ENCODE measurements at regions not wholly inside any gene's neighbourhood (a gene's known extent, or its start where the extent isn't known, plus 50 kb on each side); places are given as distances from the start of the nearest gene placed in this dataset.

- TF ChIP-seq USF1 (IDR thresholded peaks at IDR 0.05), result no peak
- no peak for TF ChIP-seq RAD21 (IDR thresholded peaks at IDR 0.05; ENCODE audit: low read depth)
- no peak for TF ChIP-seq YY1 (IDR thresholded peaks at IDR 0.05; ENCODE audit: low read depth)
- TF ChIP-seq EP300 (IDR thresholded peaks at IDR 0.05; ENCODE audit: borderline replicate concordance), result no peak
- no peak for TF ChIP-seq TAF1 (IDR thresholded peaks at IDR 0.05; ENCODE audit: low read depth)
- no peak for TF ChIP-seq TEAD4 (IDR thresholded peaks at IDR 0.05)
- no peak for TF ChIP-seq CREB1 (IDR thresholded peaks at IDR 0.05; ENCODE audit: low read depth)
- TF ChIP-seq CEBPB (IDR thresholded peaks at IDR 0.05), result no peak
- TF ChIP-seq FOXM1 (IDR thresholded peaks at IDR 0.05; ENCODE audit: borderline replicate concordance, low read depth), result no peak
- TF ChIP-seq NFIC (IDR thresholded peaks at IDR 0.05), result no peak
- TF ChIP-seq ZBTB7A (IDR thresholded peaks at IDR 0.05; ENCODE audit: low read depth), result no peak
- TF ChIP-seq MAX (IDR thresholded peaks at IDR 0.05), result no peak
- TF ChIP-seq, protein P1, sequence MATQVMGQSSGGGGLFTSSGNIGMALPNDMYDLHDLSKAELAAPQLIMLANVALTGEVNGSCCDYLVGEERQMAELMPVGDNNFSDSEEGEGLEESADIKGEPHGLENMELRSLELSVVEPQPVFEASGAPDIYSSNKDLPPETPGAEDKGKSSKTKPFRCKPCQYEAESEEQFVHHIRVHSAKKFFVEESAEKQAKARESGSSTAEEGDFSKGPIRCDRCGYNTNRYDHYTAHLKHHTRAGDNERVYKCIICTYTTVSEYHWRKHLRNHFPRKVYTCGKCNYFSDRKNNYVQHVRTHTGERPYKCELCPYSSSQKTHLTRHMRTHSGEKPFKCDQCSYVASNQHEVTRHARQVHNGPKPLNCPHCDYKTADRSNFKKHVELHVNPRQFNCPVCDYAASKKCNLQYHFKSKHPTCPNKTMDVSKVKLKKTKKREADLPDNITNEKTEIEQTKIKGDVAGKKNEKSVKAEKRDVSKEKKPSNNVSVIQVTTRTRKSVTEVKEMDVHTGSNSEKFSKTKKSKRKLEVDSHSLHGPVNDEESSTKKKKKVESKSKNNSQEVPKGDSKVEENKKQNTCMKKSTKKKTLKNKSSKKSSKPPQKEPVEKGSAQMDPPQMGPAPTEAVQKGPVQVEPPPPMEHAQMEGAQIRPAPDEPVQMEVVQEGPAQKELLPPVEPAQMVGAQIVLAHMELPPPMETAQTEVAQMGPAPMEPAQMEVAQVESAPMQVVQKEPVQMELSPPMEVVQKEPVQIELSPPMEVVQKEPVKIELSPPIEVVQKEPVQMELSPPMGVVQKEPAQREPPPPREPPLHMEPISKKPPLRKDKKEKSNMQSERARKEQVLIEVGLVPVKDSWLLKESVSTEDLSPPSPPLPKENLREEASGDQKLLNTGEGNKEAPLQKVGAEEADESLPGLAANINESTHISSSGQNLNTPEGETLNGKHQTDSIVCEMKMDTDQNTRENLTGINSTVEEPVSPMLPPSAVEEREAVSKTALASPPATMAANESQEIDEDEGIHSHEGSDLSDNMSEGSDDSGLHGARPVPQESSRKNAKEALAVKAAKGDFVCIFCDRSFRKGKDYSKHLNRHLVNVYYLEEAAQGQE (IDR thresholded peaks at IDR 0.05; ENCODE audit: low read depth), result no peak
- no peak for TF ChIP-seq EGR1 (IDR thresholded peaks at IDR 0.05)
Observed at GRCh38 chr6:78131521-78131920, 478.7 kb downstream of the MEI4 start.

DNA sequence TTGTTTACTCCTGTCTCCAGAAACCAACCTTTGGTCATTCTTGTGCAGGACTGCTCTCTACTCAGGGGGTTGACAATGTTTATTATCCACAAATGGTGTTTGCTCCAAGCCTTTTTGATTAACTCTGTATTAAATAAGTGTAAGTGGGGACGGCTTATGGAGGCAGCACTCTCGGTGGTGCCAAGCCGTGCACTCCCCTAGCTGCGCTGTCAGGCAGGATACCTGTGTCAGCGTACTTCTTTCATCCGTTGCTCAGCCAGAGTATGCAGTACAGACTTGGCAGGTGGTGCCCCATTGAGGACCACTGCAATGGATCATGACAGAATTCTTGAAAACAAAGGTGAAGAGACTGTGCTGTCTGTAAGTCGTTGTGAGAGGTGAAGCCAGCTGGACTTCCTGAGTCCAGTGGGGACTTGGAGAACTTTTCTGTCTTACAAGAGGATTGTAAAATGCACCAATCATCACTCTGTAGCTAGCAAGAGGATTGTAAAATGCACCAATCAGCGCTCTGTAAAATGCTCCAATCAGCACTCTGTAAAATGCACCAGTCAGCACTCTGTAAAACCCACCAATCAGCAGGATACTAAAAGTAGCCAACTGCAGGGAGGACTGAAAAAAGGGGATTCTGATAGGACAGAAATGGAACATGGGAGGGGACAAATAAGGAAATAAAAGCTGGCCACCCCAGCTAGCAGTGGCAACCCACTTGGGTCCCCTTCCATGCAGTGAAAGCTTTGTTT lies 480.0 kb downstream of the MEI4 start:
- TF ChIP-seq CEBPB (IDR thresholded peaks at IDR 0.05), result no peak

DNA sequence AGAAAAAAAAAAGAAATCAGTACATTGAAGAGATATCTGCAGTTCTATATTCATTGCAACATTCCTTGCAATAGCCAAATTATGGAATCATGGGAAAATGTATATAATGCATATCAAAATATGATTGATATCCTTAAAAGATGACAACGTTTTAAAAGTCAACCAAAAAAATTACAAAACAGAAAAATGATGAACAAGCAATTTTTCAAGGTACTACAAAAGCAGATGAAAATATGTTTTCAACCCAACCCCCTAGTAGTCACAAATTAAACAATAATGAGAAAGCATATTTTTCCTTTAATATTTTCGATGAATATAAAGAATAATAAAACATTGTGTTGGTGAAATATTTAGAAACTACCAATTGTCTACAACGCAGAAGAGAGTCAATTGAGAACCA lies 497.6 kb downstream of the MEI4 start:
- TF ChIP-seq TCF12 (IDR thresholded peaks at IDR 0.05; ENCODE audit: low read depth) (no peak), RAD21 (IDR thresholded peaks at IDR 0.05; ENCODE audit: low read depth) (no peak), NFIC (IDR thresholded peaks at IDR 0.05) (no peak), FOXM1 (IDR thresholded peaks at IDR 0.05; ENCODE audit: borderline replicate concordance, low read depth) (no peak), TEAD4 (IDR thresholded peaks at IDR 0.05) (no peak), TAF1 (IDR thresholded peaks at IDR 0.05; ENCODE audit: low read depth) (no peak), MAX (IDR thresholded peaks at IDR 0.05) (no peak), CREB1 (IDR thresholded peaks at IDR 0.05; ENCODE audit: low read depth) (no peak), EP300 (IDR thresholded peaks at IDR 0.05; ENCODE audit: borderline replicate concordance) (no peak), EGR1 (IDR thresholded peaks at IDR 0.05) (no peak), ZBTB7A (IDR thresholded peaks at IDR 0.05; ENCODE audit: low read depth) (no peak), YY1 (IDR thresholded peaks at IDR 0.05; ENCODE audit: low read depth) (no peak), USF1 (IDR thresholded peaks at IDR 0.05) (no peak), CEBPB (IDR thresholded peaks at IDR 0.05) (no peak)
- TF ChIP-seq, protein P1 (IDR thresholded peaks at IDR 0.05; ENCODE audit: low read depth), result no peak

DNA sequence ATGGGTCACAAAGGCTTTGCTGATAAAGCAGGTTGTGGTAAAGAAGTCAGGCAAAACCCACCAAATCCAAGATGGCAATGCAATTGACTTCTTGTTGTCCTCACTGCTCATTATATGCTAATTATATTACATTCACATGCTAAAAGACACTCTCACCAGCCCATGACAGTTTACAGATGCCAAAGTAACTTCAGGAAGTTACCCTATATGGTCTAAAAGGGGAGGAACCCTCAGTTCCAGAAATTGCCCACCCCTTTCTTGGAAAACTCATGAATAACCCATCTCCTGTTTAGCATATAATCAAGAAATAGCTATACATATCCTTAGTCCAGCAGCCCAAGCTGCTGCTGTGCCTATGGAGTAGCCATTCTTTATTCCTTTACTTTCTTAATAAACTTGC lies 501.1 kb downstream of the MEI4 start:
- no peak for TF ChIP-seq CEBPB (IDR thresholded peaks at IDR 0.05)
- no peak for TF ChIP-seq MAX (IDR thresholded peaks at IDR 0.05)
- no peak for TF ChIP-seq EGR1 (IDR thresholded peaks at IDR 0.05)
- TF ChIP-seq, protein P1 (IDR thresholded peaks at IDR 0.05; ENCODE audit: low read depth), result no peak
- no peak for TF ChIP-seq EP300 (IDR thresholded peaks at IDR 0.05; ENCODE audit: borderline replicate concordance)
- TF ChIP-seq USF1 (IDR thresholded peaks at IDR 0.05), result no peak
- no peak for TF ChIP-seq FOXM1 (IDR thresholded peaks at IDR 0.05; ENCODE audit: borderline replicate concordance, low read depth)

Measured in Ishikawa (cell line).